ENCODE measurements at regions not wholly inside any gene's neighbourhood (a gene's known extent, or its start where the extent isn't known, plus 50 kb on each side); places are given as distances from the start of the nearest gene placed in this dataset.

GRCh38 chr20:5451643-5452210, 135.0 kb upstream of the PROKR2 start:
- H4K20me1 ChIP-seq (replicated peaks in 1 of 2; ENCODE audit: control insufficient read depth in 1 of 2, insufficient read depth in 2 of 2, low read length in 2 of 2), result no peaks in the 10 kb centered on the region
- H3K36me3 ChIP-seq (ENCODE audit: control insufficient read depth in 2 of 4, insufficient read depth in 4 of 4, low read length in 3 of 4), result no peaks in the 10 kb centered on the region
- H4K91ac ChIP-seq (replicated peaks; ENCODE audit: insufficient read length, low read length), result no peak overlapping the region
- no peak overlapping the region for H4K5ac ChIP-seq (ENCODE audit: insufficient read length, low read depth, low read length)
- H2BK5ac ChIP-seq (ENCODE audit: low read depth, low read length), result no peak overlapping the region
- H3K79me1 ChIP-seq (ENCODE audit: low read depth, low read length), result no peaks in the 10 kb centered on the region
- TF ChIP-seq TAF1 (IDR thresholded peaks at IDR 0.05; ENCODE audit: low read depth, low read length), result no peak
- peak; percentile 61 for TF ChIP-seq BACH1 (IDR thresholded peaks at IDR 0.05; ENCODE audit: low read length)
- H2BK12ac ChIP-seq (ENCODE audit: low read depth, low read length), result no peak overlapping the region
- H3K9me3 ChIP-seq (ENCODE audit: insufficient read depth in 2 of 2, low read depth in 1 of 2, low read length in 1 of 2), result peaks cover 5 to 14% of the 10 kb centered on the region in 2 experiments; a peak in 3 of 4 replicates
- H3K27me3 ChIP-seq (replicated peaks in 1 of 4; ENCODE audit: control insufficient read depth in 3 of 4, extremely low read depth in 1 of 4, insufficient read depth in 3 of 4, low read length in 3 of 4), result no peaks in the 10 kb centered on the region
- no peaks in the 10 kb centered on the region for H3K79me2 ChIP-seq (ENCODE audit: control insufficient read depth in 1 of 2, insufficient read depth in 2 of 2, low read length in 2 of 2)
- H3K23me2 ChIP-seq (ENCODE audit: low read depth, low read length), result no peaks in the 10 kb centered on the region
- H3K56ac ChIP-seq (replicated peaks; ENCODE audit: insufficient read length, low read depth, low read length), result no peak overlapping the region
- no peaks in the 10 kb centered on the region for H3K4me1 ChIP-seq (replicated peaks in 1 of 4; ENCODE audit: control insufficient read depth in 3 of 4, insufficient read depth in 4 of 4, low read length in 3 of 4)
- H3K23ac ChIP-seq (ENCODE audit: insufficient read length), result no peak overlapping the region
- ChIA-PET POLR2A (ENCODE audit: partially characterized antibody) (interaction anchor here (0.6 kb wide), 1 partner anchor 67 kb away, joined by 3 read pairs; no protein-coding TSS in a partner anchor), CTCF (ENCODE audit: partially characterized antibody) (interaction anchor here (1.1 kb wide), 1 partner anchor 244 kb away, joined by 3 read pairs; no protein-coding TSS in a partner anchor)
- no peak overlapping the region for H4K8ac ChIP-seq (ENCODE audit: extremely low read depth, insufficient read depth, low read length)
- no peak overlapping the region for H3K9ac ChIP-seq (replicated peaks in 1 of 4; ENCODE audit: extremely low read depth in 1 of 4, low read depth in 3 of 4, low read length in 3 of 4)
- no peak overlapping the region for H3K14ac ChIP-seq (ENCODE audit: insufficient read length)
- no peak overlapping the region for H3K4me3 ChIP-seq (ENCODE audit: extremely low read depth in 1 of 4, insufficient read depth in 2 of 4, low read depth in 3 of 4, low read length in 4 of 4)
- WGBS, 2 experiments (ENCODE audit: extremely low coverage in 1 of 2, insufficient coverage in 1 of 2, insufficient read length in 1 of 2, insufficient replicate concordance in 2 of 2, low coverage in 1 of 2, low lambda C conversion rate in 2 of 2, missing lambda C conversion rate in 1 of 2), result 93% methylated on average over 2 of the region's 2 CpGs; no CpG with 5 or more reads in 1 of the 2 experiments
- H3K27ac ChIP-seq (ENCODE audit: low read depth, low read length), result no peak overlapping the region
- H3K4me2 ChIP-seq (ENCODE audit: insufficient read depth in 1 of 2, low read depth in 2 of 2, low read length in 2 of 2), result no peak overlapping the region; a peak in 1 of 4 replicates
- FAIRE-seq (no peak), DNase-seq (ENCODE audit: low read depth in 1 of 2, low spot score in 2 of 2) (no peak)
- H3K18ac ChIP-seq (ENCODE audit: extremely low read depth, low read length), result no peak overlapping the region
- no peak overlapping the region for H2AK5ac ChIP-seq (ENCODE audit: low read depth, low read length)
- no peak overlapping the region for H2BK15ac ChIP-seq (ENCODE audit: low read length)
- no peak overlapping the region for H2BK20ac ChIP-seq (ENCODE audit: low read length)
- peak overlapping the region; percentile 64; the same call in 1 of the 2 replicates for H2AFZ ChIP-seq (ENCODE audit: low read length)
- H3K4ac ChIP-seq (replicated peaks; ENCODE audit: insufficient read length, low read depth, low read length), result no peak overlapping the region
- no peak overlapping the region for H2BK120ac ChIP-seq (replicated peaks; ENCODE audit: low read depth, low read length)
